ENCODE measurements at regions not wholly inside any gene's neighbourhood (a gene's known extent, or its start where the extent isn't known, plus 50 kb on each side); places are given as distances from the start of the nearest gene placed in this dataset.

- no peak for TF ChIP-seq CTCF (IDR thresholded peaks at IDR 0.05; ENCODE audit: control insufficient read depth, extremely low read depth, insufficient read depth)
- no peak for DNase-seq (ENCODE audit: low read depth)
- no peak overlapping the region for H3K4me3 ChIP-seq (ENCODE audit: low read depth, low read length)
Measured at GRCh38 chr21:35398346-35398982, 349.4 kb upstream of the RUNX1 start.

GRCh38 chr21:35397781-35398180 lies 348.7 kb upstream of the RUNX1 start:
- no peak for DNase-seq (ENCODE audit: low read depth)
- TF ChIP-seq CTCF (IDR thresholded peaks at IDR 0.05; ENCODE audit: control insufficient read depth, extremely low read depth, insufficient read depth), result no peak
- H3K4me3 ChIP-seq (ENCODE audit: low read depth, low read length), result no peak overlapping the region

- H3K4me3 ChIP-seq (ENCODE audit: low read depth, low read length), result no peak overlapping the region
- DNase-seq (ENCODE audit: low read depth), result no peak
- TF ChIP-seq CTCF (IDR thresholded peaks at IDR 0.05; ENCODE audit: control insufficient read depth, extremely low read depth, insufficient read depth), result no peak
Measured at GRCh38 chr21:35396655-35397054, 347.6 kb upstream of the RUNX1 start.

GRCh38 chr21:35395728-35396127 lies 346.6 kb upstream of the RUNX1 start:
- H3K4me3 ChIP-seq (ENCODE audit: low read depth, low read length), result no peak overlapping the region
- TF ChIP-seq CTCF (IDR thresholded peaks at IDR 0.05; ENCODE audit: control insufficient read depth, extremely low read depth, insufficient read depth), result no peak
- DNase-seq (ENCODE audit: low read depth), result no peak

- no peak for TF ChIP-seq CTCF (IDR thresholded peaks at IDR 0.05; ENCODE audit: control insufficient read depth, extremely low read depth, insufficient read depth)
- no peak for DNase-seq (ENCODE audit: low read depth)
- H3K4me3 ChIP-seq (ENCODE audit: low read depth, low read length), result no peak overlapping the region
Measured at GRCh38 chr21:35394634-35395369, 345.7 kb upstream of the RUNX1 start.

- no peak for DNase-seq (ENCODE audit: low read depth)
- TF ChIP-seq CTCF (IDR thresholded peaks at IDR 0.05; ENCODE audit: control insufficient read depth, extremely low read depth, insufficient read depth), result no peak
- no peak overlapping the region for H3K4me3 ChIP-seq (ENCODE audit: low read depth, low read length)
Measured at GRCh38 chr21:35394049-35394448, 344.9 kb upstream of the RUNX1 start.
